B cell (primary cell): ENCODE measurements at regions not wholly inside any gene's neighbourhood (a gene's known extent, or its start where the extent isn't known, plus 50 kb on each side); places are given as distances from the start of the nearest gene placed in this dataset.

ENCODE experiments used
- ATAC-seq: fragments of 200-7000 bp; cut with Tn5 transposase; one replicate; pipeline ENCODE4 v1.10.0; 2021; ENCODE audit warnings: low read depth, mild to moderate bottlenecking, moderate number of reproducible peaks, moderate library complexity
- CTCF ChIA-PET: fragments of 350-600 bp; sonication (Branson Sonifier 250); formaldehyde crosslinking; loops from one replicate; lab custom pipeline; 2021; ENCODE audit warnings: antibody characterized with exemption, inconsistent platforms; lab: Charles Lee
- POLR2A ChIA-PET: fragments of 350-600 bp; sonication (Branson Sonifier 250); formaldehyde crosslinking; loops from one replicate; lab custom pipeline; 2021; ENCODE audit warnings: antibody characterized with exemption; lab: Charles Lee
- DNase-seq: peaks from one replicate; pipeline ENCODE4 v3.0.0; 2013
- H2AFZ ChIP-seq: 2 replicates; pipeline ENCODE4 v1.6.1; 2012; ENCODE audit warnings: mild to moderate bottlenecking, low read depth, low read length; ENCODE audit not compliant: insufficient read depth, poor library complexity, severe bottlenecking
- H3K27ac ChIP-seq, 2 donors: 1 replicate in 1 of 2; 2 replicates in 1 of 2; pipeline ENCODE4 v1.5.1; 2012 to 2013; ENCODE audit warnings: low read length in 2 of 2, mild to moderate bottlenecking in 2 of 2, moderate library complexity in 1 of 2
- H3K27me3 ChIP-seq, 4 experiments: fragments of 200-600 bp in 1 of 4; sonication (generic) in 1 of 4; replicated peaks in 1 of 4; 1 replicate in 2 of 4; 2 replicates in 2 of 4; pipeline versions ENCODE4 v1.6.1 to v1.7.0; 2013 to 2016; ENCODE audit warnings: low read length in 3 of 4, mild to moderate bottlenecking in 2 of 4, mixed read lengths in 1 of 4, moderate library complexity in 1 of 4; ENCODE audit not compliant: insufficient read depth in 4 of 4, control insufficient read depth in 3 of 4; ENCODE audit errors: control extremely low read depth in 1 of 4
- H3K36me3 ChIP-seq, 2 experiments: replicated peaks in 1 of 2; 1 replicate in 1 of 2; 2 replicates in 1 of 2; pipeline versions ENCODE4 v1.6.1 to v1.7.1; 2013; ENCODE audit warnings: low read length in 1 of 2; ENCODE audit not compliant: insufficient read depth in 2 of 2, control insufficient read depth in 1 of 2; ENCODE audit errors: control extremely low read depth in 1 of 2, extremely low read depth in 1 of 2
- H3K4me1 ChIP-seq, 2 donors: fragments of 200-600 bp in 1 of 2; sonication (generic) in 1 of 2; 1 replicate in 1 of 2; 2 replicates in 1 of 2; pipeline versions ENCODE4 v1.5.1 to v1.6.1; 2013 to 2017; ENCODE audit warnings: low read length in 2 of 2; ENCODE audit not compliant: control insufficient read depth in 2 of 2, insufficient read depth in 2 of 2
- H3K4me2 ChIP-seq: replicated peaks from 2 replicates; pipeline ENCODE3; 2012; ENCODE audit warnings: mild to moderate bottlenecking, low read depth, low read length; ENCODE audit not compliant: poor library complexity, severe bottlenecking
- H3K4me3 ChIP-seq, 5 experiments: fragments of 200-600 bp in 1 of 5; sonication (generic) in 1 of 5; 1 replicate in 3 of 5; 2 replicates in 2 of 5; pipeline versions ENCODE4 v1.5.1 to v1.7.0; 2011 to 2016; ENCODE audit warnings: low read length in 4 of 5, mild to moderate bottlenecking in 4 of 5, low read depth in 2 of 5, control low read depth in 1 of 5, moderate library complexity in 1 of 5; ENCODE audit not compliant: insufficient read depth in 1 of 5; ENCODE audit errors: control extremely low read depth in 1 of 5, extremely low read depth in 1 of 5
- H3K79me2 ChIP-seq: fragments of 200-600 bp; sonication (generic); one replicate; pipeline ENCODE4 v1.6.0; 2016; ENCODE audit warnings: low read length; ENCODE audit not compliant: control insufficient read depth, insufficient read depth
- H3K9ac ChIP-seq: fragments of 200-600 bp; sonication (generic); 2 replicates; pipeline ENCODE4 v1.6.1; 2017; ENCODE audit warnings: mild to moderate bottlenecking, low read length, moderate library complexity
- H3K9me3 ChIP-seq, 3 donors: one replicate each; pipeline versions ENCODE4 v1.6.1 to v1.7.1; 2013; ENCODE audit warnings: low read length in 2 of 3; ENCODE audit not compliant: control insufficient read depth in 2 of 3, insufficient read depth in 1 of 3; ENCODE audit errors: control extremely low read depth in 1 of 3
- H4K20me1 ChIP-seq: 2 replicates; pipeline ENCODE4 v1.6.0; 2012; ENCODE audit warnings: mild to moderate bottlenecking, low read length; ENCODE audit not compliant: insufficient read depth, control insufficient read depth, poor library complexity, severe bottlenecking
- H3K27ac Mint-ChIP-seq: one replicate; pipeline ENCODE4 v1.8.0; 2021; ENCODE audit warnings: mixed read lengths
- H3K27me3 Mint-ChIP-seq: one replicate; pipeline ENCODE4 v1.8.0; 2021; ENCODE audit warnings: mixed read lengths
- H3K4me1 Mint-ChIP-seq: one replicate; pipeline ENCODE4 v1.8.0; 2021; ENCODE audit warnings: mixed read lengths
- H3K4me3 Mint-ChIP-seq: one replicate; pipeline ENCODE4 v1.8.0; 2021; ENCODE audit warnings: mixed read lengths
- H3K9me3 Mint-ChIP-seq: one replicate; pipeline ENCODE4 v1.8.0; 2022; ENCODE audit warnings: mixed read lengths; ENCODE audit not compliant: insufficient read depth
- CTCF ChIP-seq: fragments of 200-600 bp; IDR thresholded peaks from one replicate; pipeline ENCODE4 v1.8.0; 2022; ENCODE audit warnings: antibody characterized with exemption, mild to moderate bottlenecking
- EZH2 ChIP-seq: IDR thresholded peaks from 2 replicates; pipeline ENCODE4 v1.6.1; 2012; ENCODE audit warnings: borderline replicate concordance, low read depth, mild to moderate bottlenecking, moderate library complexity, low read length; ENCODE audit not compliant: insufficient read depth, poor library complexity, severe bottlenecking
- WGBS: methylation state at CpG from one replicate; pipeline ENCODE4 v1.1.5; 2013; ENCODE audit warnings: missing lambda C conversion rate; ENCODE audit not compliant: insufficient coverage; 5-methylcytosine and 5-hydroxymethylcytosine counted together
- intact Hi-C: fragments of 100-400 bp; cut with micrococcal nuclease; formaldehyde crosslinking; loops from one replicate; pipeline ENCODE4 v1.10.0; 2022

- Histone ChIP-seq H3K27ac (no peak overlapping the region), H3K79me2 (no peaks in the 10 kb centered on the region), H3K27me3 (peaks cover 0 to 13% (median 0%) of the 10 kb centered on the region in 4 experiments), H4K20me1 (no peaks in the 10 kb centered on the region), H2AFZ (no peak overlapping the region), H3K4me2 (no peak overlapping the region), H3K9ac (no peak overlapping the region), H3K4me1 (peaks cover 26 to 30% of the 10 kb centered on the region in 2 donors), H3K9me3 (no peaks in the 10 kb centered on the region), H3K36me3 (no peaks in the 10 kb centered on the region), H3K4me3 (no peak overlapping the region)
- Mint-ChIP-seq H3K4me1 (peaks cover 32% of the 10 kb centered on the region), H3K27ac (no peak overlapping the region), H3K4me3 (no peak overlapping the region), H3K27me3 (no peaks in the 10 kb centered on the region), H3K9me3 (no peaks in the 10 kb centered on the region)
- 94% methylated on average over 2 of the region's 2 CpGs for WGBS
- no peak for TF ChIP-seq CTCF
- TF ChIP-seq EZH2, result no peak
- CTCF ChIA-PET, result interaction anchor here (0.9 to 1.3 kb wide), 3 partner anchors 9 to 29 kb away, joined by 3 to 4 read pairs (median 3); no protein-coding TSS in a partner anchor
- intact Hi-C loops, result loop anchor here (5.0 to 10.0 kb wide), 5 partner anchors 129 to 1997 kb away; partner anchors contain the start of genes AKAP11, EPSTI1 and TSC22D1
- no peak for DNase-seq
- POLR2A ChIA-PET, result no interaction called here
- no peak for ATAC-seq
These were observed 102.2 kb upstream of the SERP2 start for GRCh38 chr13:44271473-44271872.

GRCh38 chr13:44271915-44272341 is 101.7 kb upstream of the SERP2 start:
- H3K4me3 ChIP-seq, result no peak overlapping the region
- Mint-ChIP-seq H3K27ac (no peak overlapping the region), H3K4me3 (no peak overlapping the region), H3K27me3 (no peaks in the 10 kb centered on the region), H3K9me3 (no peaks in the 10 kb centered on the region), H3K4me1 (peaks cover 35% of the 10 kb centered on the region)
- H3K36me3 ChIP-seq, result no peaks in the 10 kb centered on the region
- 100% methylated on average over 1 of the region's 1 CpG for WGBS
- H3K4me2 ChIP-seq, result no peak overlapping the region
- DNase-seq (no peak), ATAC-seq (no peak)
- no peaks in the 10 kb centered on the region for H3K9me3 ChIP-seq
- no peaks in the 10 kb centered on the region for H4K20me1 ChIP-seq
- CTCF ChIA-PET, result interaction anchor here (0.7 to 1.3 kb wide), 2 partner anchors 9 to 26 kb away, joined by 3 read pairs; no protein-coding TSS in a partner anchor
- H3K27ac ChIP-seq, result no peak overlapping the region
- no peaks in the 10 kb centered on the region for H3K79me2 ChIP-seq
- TF ChIP-seq EZH2 (no peak), CTCF (no peak)
- H3K27me3 ChIP-seq, result peaks cover 0 to 9% (median 0%) of the 10 kb centered on the region in 4 experiments
- no peak overlapping the region for H3K9ac ChIP-seq
- intact Hi-C loops, result loop anchor here (5.0 to 10.0 kb wide), 5 partner anchors 130 to 1997 kb away; partner anchors contain the start of genes AKAP11, EPSTI1 and TSC22D1
- no peak overlapping the region for H2AFZ ChIP-seq
- peaks cover 29 to 33% of the 10 kb centered on the region in 2 donors for H3K4me1 ChIP-seq
- POLR2A ChIA-PET, result no interaction called here
